ENCODE measurements at regions not wholly inside any gene's neighbourhood (a gene's known extent, or its start where the extent isn't known, plus 50 kb on each side); places are given as distances from the start of the nearest gene placed in this dataset.

DNA sequence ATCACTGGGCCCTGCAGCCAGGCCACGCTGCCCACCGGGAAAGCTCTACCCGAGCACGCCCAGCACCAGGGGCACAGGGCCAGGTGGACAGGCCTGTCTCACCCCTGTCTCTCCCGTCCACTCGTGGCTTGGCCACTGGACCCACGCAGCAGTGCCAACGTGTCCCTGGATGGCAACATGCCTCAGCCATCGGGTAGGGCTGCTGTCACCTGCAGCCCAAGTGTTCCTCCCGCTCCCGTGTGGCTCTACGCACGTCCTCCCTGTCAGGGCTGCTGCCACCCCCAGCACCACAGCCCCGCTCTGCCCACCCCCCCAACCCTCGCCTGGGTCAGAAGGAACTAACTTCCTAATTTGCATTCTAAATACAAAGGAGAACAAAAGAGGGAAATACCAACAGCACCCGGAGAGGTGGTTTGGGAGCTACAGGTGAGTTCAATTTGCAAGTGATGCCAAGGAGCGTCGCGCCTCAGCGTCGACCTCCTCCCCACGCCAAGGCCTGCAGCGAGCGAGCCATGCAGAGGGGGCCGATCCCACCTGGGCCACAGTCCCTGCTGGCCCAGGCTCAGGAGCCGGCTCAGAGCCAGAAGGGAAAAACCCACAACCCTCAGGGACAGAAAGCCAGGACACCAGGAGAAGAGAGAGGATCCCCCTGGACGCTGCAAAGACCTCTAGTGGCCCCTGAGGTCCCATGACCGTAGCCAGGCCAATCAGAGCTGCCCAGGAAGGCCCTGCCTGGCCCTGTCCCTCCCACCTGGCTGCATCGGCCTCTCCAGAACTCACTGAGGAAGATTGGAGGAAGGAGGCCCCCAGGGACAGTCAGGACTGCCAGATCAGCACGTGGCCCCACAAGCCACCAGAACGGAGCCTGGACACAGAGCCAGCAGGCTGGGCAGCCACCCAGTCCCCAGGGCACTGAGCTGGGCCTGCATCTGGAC, 128.4 kb upstream of the SPACA7 start:
- intact Hi-C loops (cut with micrococcal nuclease), result no loop called here

More for the DNA sequence above, 128.4 kb upstream of the SPACA7 start:
- H3K9me3 ChIP-seq (ENCODE audit: control insufficient read depth in 1 of 2, insufficient read depth in 1 of 2, low read depth in 1 of 2, low read length in 2 of 2), result no peaks in the 10 kb centered on the region
- H3K36me3 ChIP-seq (ENCODE audit: control insufficient read depth in 1 of 2, insufficient read depth in 2 of 2, low read length in 2 of 2), result no peaks in the 10 kb centered on the region
- ChIA-PET CTCF (no interaction called here), RAD21 (ENCODE audit: low non-redundant PET in 1 of 2, low total read pairs in 2 of 2, uncharacterized antibody in 2 of 2, unreplicated experiment in 2 of 2) (no interaction called here), POLR2A (no interaction called here)
- peaks cover 9% of the 10 kb centered on the region; the same call in 1 of the 2 replicates for H3K27me3 ChIP-seq (ENCODE audit: insufficient read depth, low read length)
- H2AFZ ChIP-seq (ENCODE audit: low read depth, low read length, poor library complexity, severe bottlenecking), result no peak overlapping the region
- H3K9ac ChIP-seq (ENCODE audit: low read length), result no peak overlapping the region
- H3K4me2 ChIP-seq (ENCODE audit: low read length), result no peak overlapping the region
- H3K4me1 ChIP-seq (ENCODE audit: control insufficient read depth in 1 of 2, insufficient read depth in 2 of 2, low read length in 2 of 2), result no peaks in the 10 kb centered on the region
- no TSS peak for BruUV-seq (replicated peaks)
- H3K4me3 ChIP-seq (replicated peaks in 1 of 2; ENCODE audit: low read depth in 1 of 2, low read length in 2 of 2), result no peak overlapping the region
- no peak for DNase-seq (ENCODE audit: low read depth, low spot score)
- no peak overlapping the region for H3K27ac ChIP-seq (ENCODE audit: low read depth, low read length)
- H3K79me2 ChIP-seq (ENCODE audit: insufficient read depth, low read length), result no peaks in the 10 kb centered on the region
- no peaks in the 10 kb centered on the region for H3K9me2 ChIP-seq (ENCODE audit: insufficient read depth)
- no peaks in the 10 kb centered on the region for H4K20me1 ChIP-seq (ENCODE audit: insufficient read depth)
- TF ChIP-seq YY1 (IDR thresholded peaks at IDR 0.05; ENCODE audit: extremely low read depth, insufficient replicate concordance, low read depth, low read length) (no peak), SIN3A (IDR thresholded peaks at IDR 0.05; ENCODE audit: low read depth) (no peak), JUND (IDR thresholded peaks at IDR 0.05) (no peak), FOSL1 (IDR thresholded peaks at IDR 0.05; ENCODE audit: low read depth) (no peak), SP1 (IDR thresholded peaks at IDR 0.05; ENCODE audit: low read depth) (no peak), EZH2phosphoT487 (IDR thresholded peaks at IDR 0.05; ENCODE audit: borderline replicate concordance) (no peak), SRF (IDR thresholded peaks at IDR 0.05; ENCODE audit: low read depth) (no peak), TCF7L2 (IDR thresholded peaks at IDR 0.05; ENCODE audit: borderline replicate concordance, extremely low read depth, insufficient read depth, insufficient read length) (no peak), RAD21 (IDR thresholded peaks at IDR 0.05; ENCODE audit: low read depth) (no peak)
- TF ChIP-seq, protein P1, sequence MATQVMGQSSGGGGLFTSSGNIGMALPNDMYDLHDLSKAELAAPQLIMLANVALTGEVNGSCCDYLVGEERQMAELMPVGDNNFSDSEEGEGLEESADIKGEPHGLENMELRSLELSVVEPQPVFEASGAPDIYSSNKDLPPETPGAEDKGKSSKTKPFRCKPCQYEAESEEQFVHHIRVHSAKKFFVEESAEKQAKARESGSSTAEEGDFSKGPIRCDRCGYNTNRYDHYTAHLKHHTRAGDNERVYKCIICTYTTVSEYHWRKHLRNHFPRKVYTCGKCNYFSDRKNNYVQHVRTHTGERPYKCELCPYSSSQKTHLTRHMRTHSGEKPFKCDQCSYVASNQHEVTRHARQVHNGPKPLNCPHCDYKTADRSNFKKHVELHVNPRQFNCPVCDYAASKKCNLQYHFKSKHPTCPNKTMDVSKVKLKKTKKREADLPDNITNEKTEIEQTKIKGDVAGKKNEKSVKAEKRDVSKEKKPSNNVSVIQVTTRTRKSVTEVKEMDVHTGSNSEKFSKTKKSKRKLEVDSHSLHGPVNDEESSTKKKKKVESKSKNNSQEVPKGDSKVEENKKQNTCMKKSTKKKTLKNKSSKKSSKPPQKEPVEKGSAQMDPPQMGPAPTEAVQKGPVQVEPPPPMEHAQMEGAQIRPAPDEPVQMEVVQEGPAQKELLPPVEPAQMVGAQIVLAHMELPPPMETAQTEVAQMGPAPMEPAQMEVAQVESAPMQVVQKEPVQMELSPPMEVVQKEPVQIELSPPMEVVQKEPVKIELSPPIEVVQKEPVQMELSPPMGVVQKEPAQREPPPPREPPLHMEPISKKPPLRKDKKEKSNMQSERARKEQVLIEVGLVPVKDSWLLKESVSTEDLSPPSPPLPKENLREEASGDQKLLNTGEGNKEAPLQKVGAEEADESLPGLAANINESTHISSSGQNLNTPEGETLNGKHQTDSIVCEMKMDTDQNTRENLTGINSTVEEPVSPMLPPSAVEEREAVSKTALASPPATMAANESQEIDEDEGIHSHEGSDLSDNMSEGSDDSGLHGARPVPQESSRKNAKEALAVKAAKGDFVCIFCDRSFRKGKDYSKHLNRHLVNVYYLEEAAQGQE (IDR thresholded peaks at IDR 0.05; ENCODE audit: low read depth), result no peak
- TF ChIP-seq, protein P2, sequence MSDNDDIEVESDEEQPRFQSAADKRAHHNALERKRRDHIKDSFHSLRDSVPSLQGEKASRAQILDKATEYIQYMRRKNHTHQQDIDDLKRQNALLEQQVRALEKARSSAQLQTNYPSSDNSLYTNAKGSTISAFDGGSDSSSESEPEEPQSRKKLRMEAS (IDR thresholded peaks at IDR 0.05), result no peak
- no peak for ATAC-seq
